ENCODE measurements at regions not wholly inside any gene's neighbourhood (a gene's known extent, or its start where the extent isn't known, plus 50 kb on each side); places are given as distances from the start of the nearest gene placed in this dataset.

DNA sequence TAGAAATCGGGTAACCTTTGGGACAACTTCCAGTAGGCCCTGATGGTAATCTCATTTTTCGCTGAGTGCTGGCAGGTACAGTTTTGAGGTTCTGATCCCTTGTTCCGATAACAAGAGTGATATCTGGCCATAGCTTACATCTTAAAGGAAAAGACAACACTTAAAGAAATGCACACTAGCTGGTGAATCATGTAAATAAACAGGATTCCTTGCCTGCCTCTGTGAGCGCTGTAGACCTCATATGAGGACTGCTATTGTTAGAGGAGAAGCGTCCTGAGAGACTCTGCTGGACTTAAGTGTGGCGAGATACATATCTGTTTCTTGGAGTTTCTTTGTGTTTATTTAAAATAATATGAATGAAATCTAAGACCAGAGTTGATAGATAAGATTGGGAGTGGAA is 149.3 kb upstream of the SLC4A4 start:
- Histone ChIP-seq H3K4me3 (ENCODE audit: low read length) (no peak overlapping the region), H3K9me3 (ENCODE audit: insufficient read depth, low read length) (no peaks in the 10 kb centered on the region), H2AFZ (ENCODE audit: low read depth, low read length) (no peak overlapping the region), H3K4me1 (ENCODE audit: low read length) (peaks cover 21% of the 10 kb centered on the region), H3K27ac (ENCODE audit: low read length) (no peak overlapping the region), H3K4me2 (ENCODE audit: low read length) (no peak overlapping the region), H3K27me3 (ENCODE audit: low read depth, low read length) (peaks cover 22% of the 10 kb centered on the region), H4K20me1 (ENCODE audit: insufficient read depth, low read length) (no peaks in the 10 kb centered on the region), H3K79me2 (ENCODE audit: low read length) (no peaks in the 10 kb centered on the region), H3K36me3 (replicated peaks; ENCODE audit: low read depth, low read length) (no peaks in the 10 kb centered on the region), H3K9ac (ENCODE audit: low read length) (no peak overlapping the region)
- no peak for TF ChIP-seq EZH2phosphoT487 (IDR thresholded peaks at IDR 0.05; ENCODE audit: low read depth)
- TF ChIP-seq, protein P1, sequence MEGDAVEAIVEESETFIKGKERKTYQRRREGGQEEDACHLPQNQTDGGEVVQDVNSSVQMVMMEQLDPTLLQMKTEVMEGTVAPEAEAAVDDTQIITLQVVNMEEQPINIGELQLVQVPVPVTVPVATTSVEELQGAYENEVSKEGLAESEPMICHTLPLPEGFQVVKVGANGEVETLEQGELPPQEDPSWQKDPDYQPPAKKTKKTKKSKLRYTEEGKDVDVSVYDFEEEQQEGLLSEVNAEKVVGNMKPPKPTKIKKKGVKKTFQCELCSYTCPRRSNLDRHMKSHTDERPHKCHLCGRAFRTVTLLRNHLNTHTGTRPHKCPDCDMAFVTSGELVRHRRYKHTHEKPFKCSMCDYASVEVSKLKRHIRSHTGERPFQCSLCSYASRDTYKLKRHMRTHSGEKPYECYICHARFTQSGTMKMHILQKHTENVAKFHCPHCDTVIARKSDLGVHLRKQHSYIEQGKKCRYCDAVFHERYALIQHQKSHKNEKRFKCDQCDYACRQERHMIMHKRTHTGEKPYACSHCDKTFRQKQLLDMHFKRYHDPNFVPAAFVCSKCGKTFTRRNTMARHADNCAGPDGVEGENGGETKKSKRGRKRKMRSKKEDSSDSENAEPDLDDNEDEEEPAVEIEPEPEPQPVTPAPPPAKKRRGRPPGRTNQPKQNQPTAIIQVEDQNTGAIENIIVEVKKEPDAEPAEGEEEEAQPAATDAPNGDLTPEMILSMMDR (IDR thresholded peaks at IDR 0.05; ENCODE audit: low read depth, low read length), result no peak

DNA sequence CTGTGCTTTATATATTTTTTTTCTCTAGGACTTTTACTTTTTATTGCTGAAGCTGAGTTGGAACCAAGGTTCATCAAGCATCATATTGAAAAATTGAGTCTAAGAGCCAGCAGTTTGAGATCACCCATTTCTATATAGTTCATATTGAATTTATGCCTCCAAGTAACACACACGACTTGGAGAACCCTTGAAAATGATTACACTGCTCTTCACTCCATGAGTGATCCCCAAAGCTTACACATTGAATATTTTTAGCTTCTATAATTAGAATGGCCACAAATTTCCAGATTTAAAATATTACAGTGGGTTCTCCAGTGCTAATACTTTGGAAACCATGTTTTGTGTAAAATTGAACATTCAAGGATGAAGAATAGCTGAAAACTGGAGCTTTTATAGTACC is 144.4 kb upstream of the SLC4A4 start:
- H2AFZ ChIP-seq (ENCODE audit: low read depth, low read length), result no peak overlapping the region
- no peaks in the 10 kb centered on the region for H4K20me1 ChIP-seq (ENCODE audit: insufficient read depth, low read length)
- H3K4me3 ChIP-seq (ENCODE audit: low read length), result no peak overlapping the region
- 0 out of 2 replicates have a peak, but pooled peaks cover 3% of the 10 kb centered on the region for H3K27me3 ChIP-seq (ENCODE audit: low read depth, low read length)
- no peaks in the 10 kb centered on the region for H3K79me2 ChIP-seq (ENCODE audit: low read length)
- H3K4me1 ChIP-seq (ENCODE audit: low read length), result no peaks in the 10 kb centered on the region
- H3K36me3 ChIP-seq (replicated peaks; ENCODE audit: low read depth, low read length), result no peaks in the 10 kb centered on the region
- H3K4me2 ChIP-seq (ENCODE audit: low read length), result no peak overlapping the region
- H3K9me3 ChIP-seq (ENCODE audit: insufficient read depth, low read length), result no peaks in the 10 kb centered on the region
- H3K9ac ChIP-seq (ENCODE audit: low read length), result no peak overlapping the region
- TF ChIP-seq, protein P1 (IDR thresholded peaks at IDR 0.05; ENCODE audit: low read depth, low read length), result no peak
- TF ChIP-seq EZH2phosphoT487 (IDR thresholded peaks at IDR 0.05; ENCODE audit: low read depth), result no peak
- no peak overlapping the region for H3K27ac ChIP-seq (ENCODE audit: low read length)

DNA sequence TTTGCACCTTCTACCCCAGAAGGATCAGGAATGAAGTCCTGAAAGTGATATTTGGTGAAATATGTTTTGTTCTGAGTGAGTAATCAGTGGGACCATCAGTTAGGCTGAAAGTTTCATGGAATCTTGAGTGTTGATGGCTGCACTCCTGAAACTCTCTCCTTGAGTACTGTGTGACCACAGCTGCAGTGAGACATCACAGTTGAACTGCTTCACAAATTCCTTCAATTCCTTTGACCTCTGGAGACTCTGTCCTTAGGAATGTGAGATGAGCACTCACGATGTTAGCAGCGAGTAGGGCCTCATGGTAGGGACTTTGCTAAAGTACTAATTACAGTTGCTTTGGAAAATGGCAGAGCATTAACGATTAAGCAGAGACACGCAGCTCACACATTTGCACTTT is 142.9 kb upstream of the SLC4A4 start:
- TF ChIP-seq EZH2phosphoT487 (IDR thresholded peaks at IDR 0.05; ENCODE audit: low read depth), result no peak
- TF ChIP-seq, protein P1 (IDR thresholded peaks at IDR 0.05; ENCODE audit: low read depth, low read length), result no peak

DNA sequence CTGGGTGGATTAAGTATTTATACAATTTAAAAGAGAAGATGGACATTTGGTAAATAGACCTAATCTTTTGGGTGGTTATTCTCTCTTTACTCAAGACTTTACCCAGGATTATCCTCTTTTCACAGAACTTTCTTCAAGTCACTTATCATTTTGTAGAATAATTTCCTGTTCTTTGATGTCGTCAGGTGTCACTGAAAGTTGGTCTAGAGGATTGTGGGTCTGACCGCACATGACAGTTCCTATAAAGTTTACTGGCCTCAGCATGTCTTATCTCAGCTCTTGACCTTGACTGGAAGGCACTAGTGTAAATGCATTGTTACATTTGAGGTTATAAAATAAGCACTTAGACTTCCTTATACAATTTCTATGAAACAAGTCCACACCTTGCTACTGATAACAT is 139.9 kb upstream of the SLC4A4 start:
- Histone ChIP-seq H3K79me2 (ENCODE audit: low read length) (no peaks in the 10 kb centered on the region), H2AFZ (ENCODE audit: low read depth, low read length) (no peak overlapping the region), H3K9ac (ENCODE audit: low read length) (no peak overlapping the region), H3K27me3 (ENCODE audit: low read depth, low read length) (no peaks in the 10 kb centered on the region), H3K27ac (ENCODE audit: low read length) (no peak overlapping the region), H3K4me1 (ENCODE audit: low read length) (no peaks in the 10 kb centered on the region), H4K20me1 (ENCODE audit: insufficient read depth, low read length) (no peaks in the 10 kb centered on the region), H3K4me2 (ENCODE audit: low read length) (no peak overlapping the region), H3K9me3 (ENCODE audit: insufficient read depth, low read length) (no peaks in the 10 kb centered on the region), H3K36me3 (replicated peaks; ENCODE audit: low read depth, low read length) (no peaks in the 10 kb centered on the region), H3K4me3 (ENCODE audit: low read length) (no peak overlapping the region)
- TF ChIP-seq, protein P1 (IDR thresholded peaks at IDR 0.05; ENCODE audit: low read depth, low read length), result no peak
- TF ChIP-seq EZH2phosphoT487 (IDR thresholded peaks at IDR 0.05; ENCODE audit: low read depth), result no peak

More for the DNA sequence above, 142.9 kb upstream of the SLC4A4 start:
- Histone ChIP-seq H3K4me1 (ENCODE audit: low read length) (no peaks in the 10 kb centered on the region), H3K79me2 (ENCODE audit: low read length) (no peaks in the 10 kb centered on the region), H3K27ac (ENCODE audit: low read length) (no peak overlapping the region), H3K9me3 (ENCODE audit: insufficient read depth, low read length) (no peaks in the 10 kb centered on the region), H3K4me2 (ENCODE audit: low read length) (no peak overlapping the region), H2AFZ (ENCODE audit: low read depth, low read length) (no peak overlapping the region), H3K9ac (ENCODE audit: low read length) (no peak overlapping the region), H3K27me3 (ENCODE audit: low read depth, low read length) (no peaks in the 10 kb centered on the region), H3K4me3 (ENCODE audit: low read length) (no peak overlapping the region), H3K36me3 (replicated peaks; ENCODE audit: low read depth, low read length) (no peaks in the 10 kb centered on the region), H4K20me1 (ENCODE audit: insufficient read depth, low read length) (no peaks in the 10 kb centered on the region)

Measured in OCI-LY3 (cell line).